PC-9 (cell line): ENCODE measurements at regions not wholly inside any gene's neighbourhood (a gene's known extent, or its start where the extent isn't known, plus 50 kb on each side); places are given as distances from the start of the nearest gene placed in this dataset.

Source experiments
- BruUV-seq: library from RNA; stranded (reverse); fragments of 400-500 nt; replicated peaks from 2 replicates; lab custom pipeline; 2021; lab: Mats Ljungman, UMichigan
- CTCF ChIA-PET: fragments of 300-600 bp; sonication (Branson Sonifier 250); formaldehyde crosslinking; loops from one replicate; lab custom pipeline; 2022; ENCODE audit warnings: antibody characterized with exemption; lab: Charles Lee
- POLR2A ChIA-PET: fragments of 300-600 bp; sonication (Branson Sonifier 250); formaldehyde crosslinking; loops from one replicate; lab custom pipeline; 2022; ENCODE audit warnings: antibody characterized with exemption; ENCODE audit not compliant: unreplicated experiment; lab: Charles Lee
- DNase-seq, 2 experiments: peaks; one replicate each; pipeline versions ENCODE4 v3.0.0 to v3.0.0-alpha.2; 2015 to 2022; ENCODE audit warnings: mixed read lengths in 1 of 2
- H2AFZ ChIP-seq: fragments of 200-600 bp; sonication (generic); 2 replicates; pipeline ENCODE4 v1.8.1; 2017; ENCODE audit warnings: antibody characterized with exemption
- H3F3A ChIP-seq: fragments of 200-600 bp; sonication (generic); 2 replicates; pipeline ENCODE4 v1.8.1; 2017; ENCODE audit warnings: antibody characterized with exemption, mild to moderate bottlenecking, low read depth; ENCODE audit not compliant: insufficient read depth
- H3K27ac ChIP-seq: fragments of 200-600 bp; sonication (generic); 2 replicates; pipeline ENCODE4 v1.6.1; 2016; ENCODE audit warnings: mixed run types
- H3K27me3 ChIP-seq: fragments of 200-600 bp; sonication (generic); 2 replicates; pipeline ENCODE4 v1.6.1; 2016; ENCODE audit warnings: low read depth, mixed run types; ENCODE audit not compliant: insufficient read depth
- H3K36me3 ChIP-seq: fragments of 200-600 bp; sonication (generic); 2 replicates; pipeline ENCODE4 v1.6.1; 2016; ENCODE audit warnings: low read depth, mixed run types
- H3K4me1 ChIP-seq: fragments of 200-600 bp; sonication (generic); replicated peaks from 2 replicates; pipeline ENCODE4 v1.6.1; 2016; ENCODE audit warnings: mixed run types; ENCODE audit not compliant: insufficient read depth
- H3K4me2 ChIP-seq: fragments of 200-600 bp; sonication (generic); 2 replicates; pipeline ENCODE4 v1.6.1; 2017; ENCODE audit warnings: mixed run types
- H3K4me3 ChIP-seq: fragments of 200-600 bp; sonication (generic); 2 replicates; pipeline ENCODE4 v1.6.1; 2016; ENCODE audit warnings: mixed run types
- H3K79me2 ChIP-seq: fragments of 200-600 bp; sonication (generic); 2 replicates; pipeline ENCODE4 v1.6.1; 2017; ENCODE audit warnings: low read depth, mixed run types
- H3K9me2 ChIP-seq: fragments of 200-600 bp; sonication (generic); 2 replicates; pipeline ENCODE4 v1.8.1; 2017; ENCODE audit warnings: mild to moderate bottlenecking; ENCODE audit not compliant: insufficient read depth
- H3K9me3 ChIP-seq: fragments of 200-600 bp; sonication (generic); 2 replicates; pipeline ENCODE4 v1.8.1; 2016; ENCODE audit warnings: low read depth; ENCODE audit not compliant: insufficient read depth
- H4K20me1 ChIP-seq: fragments of 200-600 bp; sonication (generic); 2 replicates; pipeline ENCODE4 v1.8.1; 2017; ENCODE audit not compliant: insufficient read depth
- EZH2 ChIP-seq: fragments of 200-600 bp; sonication (generic); IDR thresholded peaks from 2 replicates; pipeline ENCODE4 v1.8.0; 2017; ENCODE audit warnings: antibody characterized with exemption, low read depth
- intact Hi-C: fragments of 100-400 bp; cut with micrococcal nuclease; formaldehyde crosslinking; loops from one replicate; pipeline ENCODE4 v1.10.0; 2022; ENCODE audit not compliant: unreplicated experiment
- TF ChIP-seq, protein P1 (sequence below): fragments of 200-600 bp; sonication (generic); conservative IDR thresholded peaks from 2 replicates; pipeline ENCODE4 v1.6.1; 2017; ENCODE audit warnings: mixed run types, antibody characterized with exemption, mild to moderate bottlenecking, moderate library complexity

DNA sequence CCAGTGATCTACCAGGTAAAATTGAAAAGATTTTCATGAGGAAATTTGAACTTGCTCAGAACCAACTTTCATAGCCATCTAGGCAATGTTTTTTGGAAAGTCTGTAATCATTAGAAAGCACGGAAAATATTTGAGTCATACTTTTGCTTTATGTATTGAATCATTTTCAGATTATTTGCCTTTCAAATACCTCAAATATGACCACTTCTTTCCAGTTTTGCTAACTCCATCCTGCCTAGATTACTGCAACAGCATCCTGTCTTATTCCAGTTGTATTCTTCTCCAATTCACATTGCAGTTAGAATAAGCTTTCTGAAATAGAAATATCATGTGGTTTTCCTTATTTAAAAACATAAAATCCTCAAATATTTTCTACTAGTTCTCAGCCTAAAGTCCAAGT is 239.8 kb upstream of the FAR2 start:
- H3K79me2 ChIP-seq = no peaks in the 10 kb centered on the region
- POLR2A ChIA-PET = no interaction called here
- DNase-seq = no peak
- TF ChIP-seq EZH2 = no peak
- TF ChIP-seq, protein P1, sequence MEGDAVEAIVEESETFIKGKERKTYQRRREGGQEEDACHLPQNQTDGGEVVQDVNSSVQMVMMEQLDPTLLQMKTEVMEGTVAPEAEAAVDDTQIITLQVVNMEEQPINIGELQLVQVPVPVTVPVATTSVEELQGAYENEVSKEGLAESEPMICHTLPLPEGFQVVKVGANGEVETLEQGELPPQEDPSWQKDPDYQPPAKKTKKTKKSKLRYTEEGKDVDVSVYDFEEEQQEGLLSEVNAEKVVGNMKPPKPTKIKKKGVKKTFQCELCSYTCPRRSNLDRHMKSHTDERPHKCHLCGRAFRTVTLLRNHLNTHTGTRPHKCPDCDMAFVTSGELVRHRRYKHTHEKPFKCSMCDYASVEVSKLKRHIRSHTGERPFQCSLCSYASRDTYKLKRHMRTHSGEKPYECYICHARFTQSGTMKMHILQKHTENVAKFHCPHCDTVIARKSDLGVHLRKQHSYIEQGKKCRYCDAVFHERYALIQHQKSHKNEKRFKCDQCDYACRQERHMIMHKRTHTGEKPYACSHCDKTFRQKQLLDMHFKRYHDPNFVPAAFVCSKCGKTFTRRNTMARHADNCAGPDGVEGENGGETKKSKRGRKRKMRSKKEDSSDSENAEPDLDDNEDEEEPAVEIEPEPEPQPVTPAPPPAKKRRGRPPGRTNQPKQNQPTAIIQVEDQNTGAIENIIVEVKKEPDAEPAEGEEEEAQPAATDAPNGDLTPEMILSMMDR = no peak
- CTCF ChIA-PET = no interaction called here
- no peak overlapping the region for H3K27ac ChIP-seq
- H3K4me3 ChIP-seq = no peak overlapping the region
- H3K4me2 ChIP-seq = no peak overlapping the region
- no peaks in the 10 kb centered on the region for H3K4me1 ChIP-seq
- H3K27me3 ChIP-seq = no peaks in the 10 kb centered on the region
- no peaks in the 10 kb centered on the region for H3F3A ChIP-seq
- H3K9me3 ChIP-seq = peaks cover 33% of the 10 kb centered on the region; the same call in 1 of the 2 replicates
- H3K9me2 ChIP-seq = no peaks in the 10 kb centered on the region
- no peaks in the 10 kb centered on the region for H3K36me3 ChIP-seq
- no peaks in the 10 kb centered on the region for H4K20me1 ChIP-seq
- H2AFZ ChIP-seq = no peak overlapping the region
- intact Hi-C loops = no loop called here
- no TSS peak for BruUV-seq

DNA sequence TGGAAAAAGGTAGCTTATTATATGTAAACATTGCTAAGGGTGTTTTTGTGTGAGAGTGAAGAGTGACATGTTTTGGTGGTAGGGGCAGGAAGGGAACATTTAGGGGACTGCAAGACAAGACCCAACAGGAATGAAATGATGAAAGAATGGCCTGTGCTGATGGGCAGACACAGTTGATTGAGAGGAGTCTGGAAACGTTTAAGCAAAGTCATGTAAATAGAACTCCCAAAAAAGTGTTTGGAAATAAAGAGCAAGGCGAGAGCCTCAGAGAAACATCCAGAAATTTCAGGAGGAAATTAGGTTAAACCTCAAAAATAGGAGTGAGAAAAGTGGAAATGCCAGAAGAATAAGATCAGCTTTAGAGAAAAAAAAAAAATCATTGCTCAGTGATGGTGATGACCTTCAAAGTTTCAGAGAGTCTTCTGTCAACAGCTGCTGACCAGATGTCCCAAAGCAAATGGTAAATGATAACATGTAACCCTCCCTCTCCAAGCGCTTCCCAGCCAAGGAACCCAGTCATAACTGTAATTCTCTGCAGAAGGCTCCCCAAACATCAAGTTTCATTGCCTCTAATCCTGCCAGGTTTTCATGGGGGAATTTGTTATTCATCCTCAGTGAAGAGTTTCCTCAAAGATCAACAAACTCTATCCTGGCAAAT is 223.2 kb upstream of the FAR2 start:
- Histone ChIP-seq H2AFZ (no peak overlapping the region), H3K4me2 (no peak overlapping the region), H3K4me1 (no peaks in the 10 kb centered on the region), H3K36me3 (no peaks in the 10 kb centered on the region), H4K20me1 (no peaks in the 10 kb centered on the region), H3K79me2 (no peaks in the 10 kb centered on the region), H3K4me3 (no peak overlapping the region), H3F3A (no peaks in the 10 kb centered on the region), H3K27ac (no peak overlapping the region), H3K9me3 (peaks cover 6% of the 10 kb centered on the region), H3K9me2 (no peaks in the 10 kb centered on the region), H3K27me3 (no peaks in the 10 kb centered on the region)
- ChIA-PET CTCF (no interaction called here), POLR2A (no interaction called here)
- intact Hi-C loops = no loop called here
- BruUV-seq = no TSS peak
- TF ChIP-seq, protein P1 = no peak
- no peak for TF ChIP-seq EZH2
- DNase-seq = no peak

DNA sequence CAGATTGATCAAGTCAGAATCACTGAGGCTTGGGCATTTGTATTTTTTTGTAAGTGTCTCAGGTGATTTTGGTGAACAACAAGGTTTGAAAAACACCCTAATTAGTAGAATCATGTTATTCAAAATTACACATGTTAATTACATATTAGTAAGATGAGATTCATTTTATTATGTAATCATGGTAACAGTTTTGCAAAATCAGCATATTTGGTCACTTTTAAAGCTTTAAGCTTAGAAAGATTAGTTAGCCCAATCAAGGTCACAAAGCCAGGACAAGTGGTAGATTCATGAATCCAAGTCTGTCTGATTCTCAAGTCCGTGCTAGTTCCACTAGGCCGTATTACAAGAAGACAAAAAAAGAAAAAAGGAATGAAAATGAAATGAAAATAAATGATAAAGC is 218.4 kb upstream of the FAR2 start:
- intact Hi-C loops = no loop called here
- no peaks in the 10 kb centered on the region for H3K27me3 ChIP-seq
- H3K79me2 ChIP-seq = no peaks in the 10 kb centered on the region
- H3K36me3 ChIP-seq = no peaks in the 10 kb centered on the region
- H3K9me2 ChIP-seq = no peaks in the 10 kb centered on the region
- no peak overlapping the region for H3K4me3 ChIP-seq
- no TSS peak for BruUV-seq
- no peak overlapping the region for H2AFZ ChIP-seq
- no peak for TF ChIP-seq EZH2
- TF ChIP-seq, protein P1 = no peak
- no peaks in the 10 kb centered on the region for H3K4me1 ChIP-seq
- H3F3A ChIP-seq = no peaks in the 10 kb centered on the region
- H3K27ac ChIP-seq = no peak overlapping the region
- H4K20me1 ChIP-seq = no peaks in the 10 kb centered on the region
- no peak for DNase-seq
- H3K9me3 ChIP-seq = no peaks in the 10 kb centered on the region
- POLR2A ChIA-PET = no interaction called here
- no peak overlapping the region for H3K4me2 ChIP-seq
- CTCF ChIA-PET = no interaction called here
